HG03439 (cell line): ENCODE measurements at regions not wholly inside any gene's neighbourhood (a gene's known extent, or its start where the extent isn't known, plus 50 kb on each side); places are given as distances from the start of the nearest gene placed in this dataset.

Experiments used
- ATAC-seq: cut with Tn5 transposase; IDR thresholded peaks from one replicate; pipeline ENCODE4 v1.9.1; 2021; ENCODE audit warnings: mild to moderate bottlenecking, moderate library complexity; ENCODE audit not compliant: unreplicated experiment

GRCh38 chr20:40414843-40415615 is 274.0 kb downstream of the MAFB start:
- ATAC-seq = no peak

GRCh38 chr20:40410028-40410427 is 279.0 kb downstream of the MAFB start:
- ATAC-seq = no peak

GRCh38 chr20:40397467-40397866 is 291.6 kb downstream of the MAFB start:
- ATAC-seq = no peak

- ATAC-seq = no peak
These were observed 295.6 kb downstream of the MAFB start for GRCh38 chr20:40393197-40394079.

GRCh38 chr20:40390654-40391053 is 298.4 kb downstream of the MAFB start:
- no peak for ATAC-seq

- no peak for ATAC-seq
These were observed 318.2 kb downstream of the MAFB start for GRCh38 chr20:40370800-40371199.

GRCh38 chr20:40368876-40369275 is 320.2 kb downstream of the MAFB start:
- no peak for ATAC-seq

- ATAC-seq = no peak
These were observed 327.1 kb downstream of the MAFB start for GRCh38 chr20:40361916-40362315.

- ATAC-seq = no peak
These were observed 329.7 kb downstream of the MAFB start for GRCh38 chr20:40359131-40359912.

- no peak for ATAC-seq
These were observed 334.2 kb downstream of the MAFB start for GRCh38 chr20:40354880-40355279.

- ATAC-seq = no peak
These were observed 345.6 kb downstream of the MAFB start for GRCh38 chr20:40343390-40343789.

GRCh38 chr20:40341561-40341960 is 347.5 kb downstream of the MAFB start:
- no peak for ATAC-seq

- ATAC-seq = no peak
These were observed 349.2 kb downstream of the MAFB start for GRCh38 chr20:40339661-40340449.

GRCh38 chr20:40336533-40336932 is 352.5 kb downstream of the MAFB start:
- ATAC-seq = no peak

- ATAC-seq = no peak
These were observed 353.1 kb downstream of the MAFB start for GRCh38 chr20:40335901-40336351.

GRCh38 chr20:40335437-40335836 is 353.6 kb downstream of the MAFB start:
- ATAC-seq = no peak

GRCh38 chr20:40333591-40333990 is 355.4 kb downstream of the MAFB start:
- no peak for ATAC-seq

GRCh38 chr20:40331807-40332560 is 357.1 kb downstream of the MAFB start:
- no peak for ATAC-seq

GRCh38 chr20:40331249-40331648 is 357.8 kb downstream of the MAFB start:
- ATAC-seq = no peak

- no peak for ATAC-seq
These were observed 359.7 kb downstream of the MAFB start for GRCh38 chr20:40329321-40329720.
